ENCODE measurements at regions not wholly inside any gene's neighbourhood (a gene's known extent, or its start where the extent isn't known, plus 50 kb on each side); places are given as distances from the start of the nearest gene placed in this dataset.

DNA sequence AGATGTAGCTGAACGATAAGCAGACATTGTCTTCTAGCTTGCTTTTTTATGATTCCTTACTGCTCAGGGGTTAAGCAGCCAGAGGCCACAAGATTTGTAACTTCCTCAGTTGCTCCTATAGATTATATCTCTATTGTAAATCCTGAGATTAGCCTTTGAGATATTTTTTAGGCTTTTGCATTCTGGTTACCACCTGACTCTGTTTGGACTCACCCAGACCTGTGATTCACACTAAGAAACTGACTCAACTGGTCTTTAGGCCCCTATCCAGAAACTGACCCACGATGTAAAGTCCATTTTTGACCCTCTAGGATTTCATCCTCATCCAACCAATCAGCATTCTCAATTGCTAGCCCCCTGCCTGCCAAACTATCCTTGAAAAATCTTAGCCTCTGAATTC is 194.4 kb downstream of the RASSF9 start:
- no peak for DNase-seq

DNA sequence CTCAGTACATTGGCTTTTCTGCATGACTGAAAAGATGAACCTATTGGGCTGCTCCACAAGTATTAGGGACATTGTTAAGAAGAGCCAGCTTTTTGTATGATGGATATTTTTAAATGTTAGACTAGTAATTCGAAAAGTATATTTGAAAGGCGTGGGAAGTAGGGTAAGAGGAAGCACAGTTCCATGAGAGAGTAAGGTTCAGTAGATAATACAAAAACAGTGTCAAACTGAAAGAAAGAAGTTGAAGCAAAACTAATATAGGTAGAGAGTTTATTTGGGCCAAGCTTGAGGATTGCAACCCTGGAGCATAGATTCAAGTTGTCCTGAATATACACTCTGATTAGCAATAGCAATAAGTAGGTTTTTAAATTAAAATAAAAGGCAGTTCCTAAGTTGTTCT is 193.9 kb downstream of the RASSF9 start:
- DNase-seq = no peak

DNA sequence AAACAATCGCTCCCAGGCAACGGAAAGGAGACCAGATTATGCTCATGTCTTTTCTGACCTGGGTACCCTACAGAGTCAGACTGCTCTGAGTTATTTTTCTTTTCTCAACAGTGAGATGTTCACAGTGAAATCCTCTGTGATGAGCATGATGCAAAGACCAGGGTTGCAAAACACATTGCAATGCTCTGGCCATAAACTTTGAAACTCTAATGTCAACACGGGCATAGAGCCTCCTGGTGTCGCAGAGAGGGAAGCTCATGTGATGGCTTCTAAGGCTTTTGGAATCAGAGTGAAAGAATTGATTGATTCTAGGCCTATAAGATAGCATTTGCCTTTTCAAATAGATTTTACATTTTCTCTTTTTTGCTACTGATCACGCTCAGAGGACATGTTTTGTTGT is 193.4 kb downstream of the RASSF9 start:
- no peak for DNase-seq

- no peak for DNase-seq
These were observed 191.7 kb downstream of the RASSF9 start for GRCh38 chr12:85644508-85644907.

DNA sequence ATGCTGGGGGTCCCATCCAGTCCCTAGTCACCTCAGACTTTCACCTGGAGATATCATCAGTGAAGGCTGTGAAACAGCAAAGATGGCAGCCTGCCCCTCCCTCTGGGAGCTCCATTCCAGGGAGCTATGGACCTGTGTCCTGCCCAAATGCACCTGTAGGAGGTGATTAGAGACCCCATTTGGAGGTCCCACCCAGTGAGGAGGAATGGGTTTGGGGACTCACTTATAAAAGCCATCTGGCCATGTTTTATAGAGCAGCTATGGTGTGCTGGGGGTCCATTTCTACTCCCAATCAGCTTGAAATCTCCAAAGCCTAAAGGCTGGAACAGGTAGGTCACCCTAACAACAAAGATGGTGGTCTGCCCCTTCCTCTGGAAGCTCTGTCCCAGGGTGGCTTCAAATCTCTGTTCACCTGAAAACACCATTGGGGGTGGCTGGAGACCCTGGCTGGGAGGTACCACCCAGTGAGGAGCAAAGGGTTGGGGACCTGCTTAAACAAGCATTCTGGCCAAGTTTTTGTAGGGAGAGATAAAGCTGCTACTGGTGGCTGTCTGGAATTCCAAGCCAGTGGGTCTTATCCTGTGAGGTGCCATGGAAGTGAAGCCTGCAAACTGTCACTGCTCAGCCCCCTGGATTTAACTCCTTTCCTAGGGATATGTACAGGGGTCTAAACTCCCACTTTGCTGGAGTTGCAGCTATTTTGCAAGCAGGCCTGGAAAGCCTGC is 182.3 kb downstream of the RASSF9 start:
- DNase-seq = no peak

GRCh38 chr12:85654456-85654840 is 181.8 kb downstream of the RASSF9 start:
- DNase-seq = no peak

DNA sequence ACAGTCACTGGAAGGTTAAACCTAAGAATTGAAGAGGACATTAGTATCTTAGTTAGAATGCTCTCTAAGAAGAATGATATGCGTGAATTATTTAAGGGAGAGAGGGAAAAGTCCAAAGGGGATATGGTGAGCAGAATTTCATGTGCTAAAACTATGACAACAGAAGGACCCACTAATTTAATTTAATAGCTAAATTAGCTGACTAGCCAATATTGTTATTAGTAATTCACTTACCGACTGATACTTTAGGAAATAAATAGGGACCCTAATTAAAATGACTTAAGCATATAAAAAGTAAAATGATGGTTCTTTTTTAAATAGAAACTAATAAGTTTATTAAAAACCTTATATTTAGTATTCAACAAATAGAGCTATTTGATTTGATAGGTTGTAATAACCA is 179.6 kb downstream of the RASSF9 start:
- no peak for DNase-seq

DNA sequence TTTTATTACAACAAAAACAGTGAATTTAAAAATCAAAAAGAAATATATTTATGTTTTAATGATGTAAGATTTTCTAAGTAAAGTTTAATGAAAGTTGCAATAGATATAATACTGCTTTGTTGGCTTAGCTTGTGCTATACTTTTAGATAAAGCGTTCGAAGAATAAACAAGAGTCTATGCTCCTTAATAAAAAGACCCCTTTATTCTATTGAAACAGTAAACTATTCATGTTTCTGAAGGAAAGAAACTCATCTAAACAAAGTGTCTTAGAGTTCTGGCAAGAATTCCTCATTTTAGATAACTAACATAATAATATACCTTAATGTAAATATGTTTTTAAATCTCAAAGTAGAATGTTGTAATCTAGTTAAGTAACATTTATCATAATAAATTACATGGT is 179.0 kb downstream of the RASSF9 start:
- no peak for DNase-seq

- DNase-seq = no peak
These were observed 178.2 kb downstream of the RASSF9 start for GRCh38 chr12:85657836-85658630.

DNA sequence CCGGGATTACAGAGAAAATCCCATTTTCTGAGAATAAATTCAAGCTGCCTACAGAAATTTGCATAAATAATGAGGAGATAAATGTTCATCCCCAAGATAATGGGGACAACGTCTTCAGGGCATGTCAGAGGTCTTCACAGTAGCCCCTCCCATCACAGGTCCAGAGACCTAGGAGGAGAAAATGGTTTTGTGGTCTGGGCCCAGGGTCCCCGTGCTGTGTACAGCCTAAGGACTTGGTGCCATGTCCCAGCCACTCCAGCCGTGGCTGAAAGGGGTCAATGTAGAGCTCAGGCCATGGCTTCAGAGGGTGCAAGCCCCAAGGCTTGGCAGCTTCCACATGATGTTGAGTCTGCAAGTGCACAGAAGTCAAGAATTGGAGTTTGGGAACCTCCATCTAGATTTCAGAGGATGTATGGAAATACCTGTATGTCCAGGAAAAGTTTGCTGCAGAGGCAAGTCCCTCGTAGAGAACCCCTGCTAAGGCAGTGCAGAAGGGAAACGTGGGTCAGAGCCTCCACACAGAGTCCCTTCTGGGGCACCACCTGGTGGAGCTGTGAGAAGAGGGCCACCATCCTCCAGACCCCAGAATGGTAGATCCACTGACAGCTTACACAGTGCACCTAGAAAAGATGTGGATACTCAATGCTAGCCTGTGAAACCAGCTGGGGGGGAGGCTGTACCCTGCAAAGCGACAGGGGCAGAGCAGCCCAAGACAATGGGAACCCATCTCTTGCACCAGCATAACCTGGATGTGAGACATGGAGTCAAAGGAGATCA is 176.3 kb downstream of the RASSF9 start:
- DNase-seq = no peak

DNA sequence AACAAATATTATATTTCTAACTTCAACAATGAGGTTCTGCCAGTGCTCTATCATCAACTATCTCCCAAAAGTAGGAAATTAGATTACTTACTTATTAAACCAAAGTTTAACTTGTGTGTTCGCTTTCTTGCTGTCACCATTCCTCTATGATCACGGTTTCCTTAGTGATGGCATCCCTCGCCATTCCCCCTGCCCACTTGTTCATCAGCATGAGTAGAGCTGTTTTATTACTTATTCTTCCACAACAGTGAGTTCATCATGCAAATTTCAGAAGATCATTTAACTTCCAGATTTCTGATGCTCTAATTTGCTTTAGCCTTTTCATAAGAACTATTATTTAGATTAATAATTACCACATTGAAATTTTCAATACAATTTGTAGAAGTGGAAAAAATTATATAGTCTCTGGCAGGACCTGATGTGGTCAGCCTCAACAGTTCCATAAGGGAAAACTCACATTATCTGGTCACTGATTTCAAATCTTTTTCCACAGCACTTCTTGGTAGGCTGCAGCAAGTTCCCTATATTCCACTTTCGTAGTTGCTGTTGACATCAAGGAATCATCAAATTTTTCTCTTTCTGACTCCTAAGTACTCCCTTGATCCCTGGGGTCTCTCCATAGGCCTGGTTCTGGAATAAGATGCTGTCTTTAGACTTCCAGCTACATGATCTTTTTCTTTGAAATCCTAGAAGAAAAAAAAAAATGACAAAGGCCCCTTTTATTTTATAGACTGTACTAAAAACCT is 174.6 kb downstream of the RASSF9 start:
- DNase-seq = no peak

DNA sequence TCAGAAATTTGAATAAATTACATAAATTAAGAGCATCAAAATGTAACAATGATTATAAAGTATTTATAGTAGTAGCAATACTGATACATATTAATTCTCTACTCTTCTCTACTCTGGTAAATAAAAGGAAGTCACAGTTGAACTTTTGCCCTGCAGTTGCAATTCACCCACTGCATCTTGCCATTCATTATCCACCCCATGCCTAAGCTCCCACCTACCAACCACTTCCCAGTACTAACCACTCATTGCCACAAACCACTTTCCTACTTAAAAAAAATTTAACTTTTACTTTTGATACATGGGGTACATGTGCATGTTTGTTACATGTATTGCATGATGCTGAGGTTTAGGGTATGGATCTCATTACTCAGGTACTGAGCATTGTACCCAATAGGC is 174.0 kb downstream of the RASSF9 start:
- no peak for DNase-seq

DNA sequence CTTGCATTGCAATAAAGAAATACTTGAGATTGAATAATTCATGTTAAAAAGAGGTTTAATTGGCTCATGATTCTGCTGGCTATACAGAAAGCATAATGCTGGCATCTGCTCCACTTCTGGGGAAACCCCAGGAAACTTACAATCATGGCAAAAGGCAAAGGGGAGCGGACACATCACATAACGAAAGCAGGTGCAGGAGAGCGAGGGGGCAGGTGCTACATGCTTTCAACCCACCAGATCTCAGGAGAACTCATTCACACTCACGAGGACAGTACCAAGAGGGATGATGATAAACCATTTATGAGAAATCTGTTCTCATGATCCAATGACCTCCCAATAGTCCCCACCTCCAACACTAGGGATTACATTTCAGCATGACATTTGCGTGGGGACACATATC is 172.6 kb downstream of the RASSF9 start:
- no peak for DNase-seq

- no peak for DNase-seq
These were observed 171.8 kb downstream of the RASSF9 start for GRCh38 chr12:85664429-85664828.

- no peak for DNase-seq
These were observed 166.3 kb downstream of the RASSF9 start for GRCh38 chr12:85669911-85670310.

- DNase-seq = no peak
These were observed 163.8 kb downstream of the RASSF9 start for GRCh38 chr12:85672436-85672835.

GRCh38 chr12:85673921-85674420 is 162.2 kb downstream of the RASSF9 start:
- no peak for DNase-seq

DNA sequence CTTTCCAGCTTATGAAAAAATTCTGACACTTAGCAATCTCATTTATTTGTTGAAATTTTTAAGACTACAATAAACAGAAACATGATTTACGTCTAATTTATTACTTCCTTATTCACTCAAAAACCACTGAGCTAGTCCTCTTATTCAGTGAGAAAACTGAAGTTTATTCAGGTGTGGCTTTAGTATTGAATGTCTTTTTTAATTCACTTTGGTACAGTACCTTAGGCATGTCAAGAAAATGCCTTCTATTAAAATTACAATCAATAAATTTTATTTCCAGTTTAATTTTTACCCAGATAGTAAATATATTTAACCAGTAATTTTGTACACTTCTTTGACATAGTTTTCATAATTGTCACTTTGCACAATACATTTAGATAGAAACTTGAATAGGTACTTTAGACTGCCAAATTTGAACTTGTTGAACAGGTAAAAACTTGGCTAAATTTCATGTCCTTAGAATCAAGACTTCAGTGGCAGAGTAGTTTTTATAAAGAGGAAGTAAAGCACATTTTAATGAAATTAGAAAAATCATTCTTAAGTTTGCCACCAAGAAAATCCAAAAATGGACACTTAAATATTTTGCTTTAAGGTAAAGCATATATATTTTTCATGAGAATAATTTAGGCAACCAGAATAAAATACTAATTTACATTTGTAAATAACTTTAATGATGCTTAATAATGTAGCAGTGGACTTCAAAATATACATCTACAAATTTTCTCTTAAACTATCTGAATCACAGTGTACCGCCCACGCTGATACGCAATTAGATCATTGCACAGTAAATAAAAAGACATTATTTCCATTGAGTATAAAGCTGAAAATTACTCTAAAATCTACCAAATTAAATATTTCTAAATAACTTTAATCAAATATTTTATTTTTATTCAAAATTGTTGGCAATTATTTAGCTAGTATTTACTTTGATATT is 159.1 kb downstream of the RASSF9 start:
- no peak for DNase-seq

GRCh38 chr12:85679296-85679695 is 156.9 kb downstream of the RASSF9 start:
- no peak for DNase-seq

DNA sequence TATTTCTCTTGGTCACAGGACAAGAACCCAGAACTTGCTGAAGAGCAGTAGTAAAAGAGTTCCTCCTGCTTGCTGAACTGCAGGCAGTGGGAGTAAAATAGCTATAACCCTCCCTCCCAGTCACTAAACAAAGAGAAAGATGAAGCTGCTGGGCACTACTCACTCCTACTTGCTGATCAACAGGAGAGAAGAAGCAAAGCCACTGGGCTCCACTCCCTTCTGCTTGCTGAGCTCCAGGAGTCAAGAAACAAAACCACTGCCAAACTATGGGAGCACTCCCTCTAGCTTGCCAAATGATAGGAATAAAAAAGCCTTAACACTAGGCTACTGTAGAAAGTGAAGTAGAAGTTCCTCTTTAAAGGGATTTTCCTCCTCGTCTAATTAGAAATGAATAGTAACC is 155.3 kb downstream of the RASSF9 start:
- DNase-seq = no peak

DNA sequence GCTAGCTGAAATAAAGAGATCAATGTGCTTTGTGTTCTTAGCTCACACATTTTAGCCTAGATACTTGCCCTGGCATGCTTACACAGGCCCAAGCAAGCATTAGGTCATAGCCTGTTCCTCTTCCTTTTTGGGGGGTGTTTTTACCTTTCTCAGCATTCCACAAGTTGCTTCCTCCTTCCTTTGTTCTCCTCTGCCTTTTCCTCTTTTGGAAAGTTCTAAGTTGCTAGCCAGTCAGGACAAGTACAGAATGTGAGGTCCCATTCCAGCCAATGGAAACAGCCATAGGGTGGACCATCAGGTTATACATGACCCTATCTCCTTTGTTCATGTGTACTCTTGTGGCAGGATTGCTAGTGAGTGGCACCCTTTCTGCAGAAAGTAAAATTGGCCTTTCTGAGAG is 154.9 kb downstream of the RASSF9 start:
- no peak for DNase-seq

All from hindlimb muscle (tissue), 1 donor.